NOMO-1 treated with dmso at 0.1 percent for 144 hours (cell line): ENCODE measurements at regions not wholly inside any gene's neighbourhood (a gene's known extent, or its start where the extent isn't known, plus 50 kb on each side); places are given as distances from the start of the nearest gene placed in this dataset.
A peak's percentile ranks its signal among the peaks of the same experiment; 100 is the strongest.

Experiments used
- DNase-seq: peaks from one replicate; lab custom pipeline; 2025; ENCODE audit not compliant: unreplicated experiment; lab: John Stamatoyannopoulos, UW

DNA sequence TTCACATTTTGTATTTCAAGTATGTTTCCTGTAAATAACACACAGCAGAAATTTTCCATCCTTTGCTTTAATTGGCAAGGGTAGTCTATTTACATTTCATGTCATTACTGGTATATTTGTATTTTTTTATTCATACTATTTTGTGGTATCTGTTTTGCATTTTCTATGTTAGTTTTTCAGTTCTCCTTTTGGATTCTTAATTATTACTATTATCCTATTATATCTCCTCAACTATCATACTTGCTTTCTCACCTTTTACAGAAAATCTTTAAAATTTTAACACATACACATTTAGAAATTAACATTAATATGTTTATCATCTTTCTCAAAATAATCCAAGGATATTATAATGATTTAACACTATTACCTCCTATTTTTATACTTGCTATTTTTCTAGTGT lies 918.3 kb upstream of the MAP3K7 start:
- no peak for DNase-seq

- DNase-seq = no peak
Observed at GRCh38 chr6:91501930-91502329, 915.1 kb upstream of the MAP3K7 start.

DNA sequence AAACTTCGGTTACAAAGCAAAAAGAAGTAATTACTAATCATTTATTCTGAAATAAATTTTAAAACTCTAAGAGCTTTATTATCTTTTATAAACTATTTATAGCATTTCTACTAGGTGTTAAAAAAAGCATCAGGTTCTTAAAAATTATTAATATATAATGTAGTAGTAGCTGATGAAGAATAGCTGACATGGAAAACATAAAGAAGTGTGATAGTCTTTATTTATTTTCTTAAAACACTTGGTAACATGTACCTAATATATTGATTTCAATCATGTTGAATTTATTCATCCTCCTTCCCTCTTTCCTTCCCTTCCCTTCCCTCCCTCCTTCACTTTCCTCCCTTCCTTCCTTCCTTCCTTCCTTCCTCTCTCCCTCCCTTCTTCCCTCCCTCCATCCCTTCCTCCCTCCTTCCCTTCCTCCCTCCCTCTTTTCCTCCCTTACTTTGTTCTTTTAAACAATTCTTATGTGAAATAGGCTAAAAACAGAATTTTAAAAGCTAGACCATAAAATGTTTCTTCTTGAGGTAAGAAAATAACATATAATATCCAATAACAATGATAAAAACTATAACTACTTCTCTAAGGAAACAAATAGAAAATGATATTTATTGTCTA lies 913.9 kb upstream of the MAP3K7 start:
- DNase-seq = no peak

DNA sequence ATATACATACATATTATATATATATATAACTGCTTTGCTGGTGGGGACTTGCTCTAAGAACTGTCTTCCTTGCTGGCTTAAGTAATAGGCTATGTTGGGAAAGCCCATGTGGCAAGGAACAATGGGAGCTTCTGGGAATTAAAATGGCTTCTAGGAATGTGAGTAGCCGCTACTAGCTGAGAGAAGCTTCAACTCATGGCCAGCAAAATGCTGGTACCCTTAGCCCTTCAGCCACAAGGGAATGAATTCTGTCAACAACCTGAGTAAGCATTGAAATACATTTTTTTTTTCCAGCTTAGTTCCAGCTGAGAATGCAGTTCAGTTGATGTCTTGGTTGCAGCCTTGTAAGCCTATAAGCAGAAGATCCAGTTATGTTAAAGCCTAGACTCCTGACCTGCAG lies 911.7 kb upstream of the MAP3K7 start:
- no peak for DNase-seq

- DNase-seq = no peak
Observed at GRCh38 chr6:91497770-91498169, 910.9 kb upstream of the MAP3K7 start.

DNA sequence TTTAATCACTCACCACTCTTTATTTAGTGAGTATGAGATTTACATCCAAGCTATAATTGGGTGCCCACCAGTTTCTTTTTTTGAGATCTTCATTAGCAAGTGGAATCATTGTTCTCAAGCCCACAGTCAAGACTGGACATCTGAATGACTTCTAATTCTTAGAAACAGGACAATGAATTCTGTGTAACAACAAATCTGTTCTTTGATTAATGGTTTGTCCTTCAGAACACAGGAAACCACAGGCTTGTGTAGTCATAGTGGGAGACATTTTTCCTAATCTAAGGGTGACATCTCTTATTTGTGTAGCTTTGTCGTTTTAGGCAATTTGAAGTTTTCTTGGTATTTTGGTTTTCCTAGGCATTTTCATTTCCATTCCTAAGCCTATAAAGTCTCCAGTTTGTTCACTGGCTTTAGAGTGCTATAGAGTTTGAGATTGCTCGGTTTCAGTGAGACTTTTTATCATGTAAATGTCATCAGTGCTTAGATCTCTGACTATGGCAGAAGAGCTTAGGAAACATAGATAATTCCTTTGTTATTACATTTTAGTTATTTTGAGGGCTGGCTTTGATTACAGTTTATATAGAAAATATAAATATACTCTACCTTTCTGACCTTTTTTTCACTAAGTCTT lies 903.9 kb upstream of the MAP3K7 start:
- no peak for DNase-seq

GRCh38 chr6:91487696-91488392 lies 901.0 kb upstream of the MAP3K7 start:
- peak; percentile 46 for DNase-seq

DNA sequence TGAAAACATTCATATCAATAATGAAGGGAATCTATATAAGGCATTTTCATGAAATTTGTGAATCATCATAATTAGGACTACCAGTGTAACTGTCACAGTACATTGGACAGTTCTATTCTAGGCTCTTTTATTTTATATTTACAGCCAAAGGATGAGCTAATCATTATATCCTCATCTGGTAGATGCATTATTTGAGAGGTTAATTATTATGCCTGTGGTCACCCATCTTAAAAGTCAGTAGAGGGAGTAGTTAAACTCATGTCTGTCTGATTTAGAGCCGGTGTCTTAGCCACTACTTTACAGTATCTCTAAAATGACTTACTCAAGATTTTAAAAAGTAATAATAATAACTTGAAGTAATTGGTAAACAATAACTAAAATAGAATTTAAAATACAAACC lies 899.3 kb upstream of the MAP3K7 start:
- DNase-seq = no peak

DNA sequence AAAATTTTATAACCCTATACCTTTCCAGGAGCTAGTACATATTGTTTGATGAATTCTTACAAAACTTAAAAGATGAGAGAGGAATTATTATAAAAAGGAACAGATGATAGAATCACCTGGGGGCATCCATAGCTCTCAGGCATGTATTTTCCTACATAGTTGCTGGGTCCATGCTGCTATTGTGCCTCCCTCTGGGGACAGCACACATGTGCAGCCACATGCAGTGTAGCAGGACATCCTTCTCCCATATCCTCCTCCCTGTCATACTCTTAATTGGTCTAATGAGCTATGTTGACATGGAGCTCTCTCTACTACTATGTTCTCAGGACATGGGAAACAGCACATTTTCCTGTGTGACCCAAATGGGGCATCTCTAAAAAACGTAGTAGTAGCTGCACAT lies 898.2 kb upstream of the MAP3K7 start:
- DNase-seq = no peak

GRCh38 chr6:91483415-91484105 lies 896.7 kb upstream of the MAP3K7 start:
- DNase-seq = no peak

- DNase-seq = no peak
Observed at GRCh38 chr6:91482498-91482897, 895.6 kb upstream of the MAP3K7 start.

DNA sequence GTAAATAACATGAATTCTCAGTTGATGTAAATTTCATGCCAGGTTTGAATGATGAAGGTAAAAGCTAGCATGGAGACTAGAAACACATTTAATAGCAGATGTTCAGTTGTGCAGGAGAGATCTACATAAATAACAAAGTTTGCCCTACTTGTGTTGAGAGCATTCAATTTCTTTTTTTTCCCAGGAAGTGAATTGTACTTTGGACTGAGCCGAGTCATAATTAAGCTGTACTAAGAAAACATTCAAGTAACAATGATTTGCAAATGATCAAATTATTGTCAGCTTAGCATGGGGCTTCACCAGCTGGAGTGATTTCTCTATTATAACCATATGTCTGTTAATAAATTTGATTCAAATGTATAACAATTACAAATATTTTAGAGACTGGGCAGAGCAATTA lies 893.5 kb upstream of the MAP3K7 start:
- DNase-seq = no peak

- DNase-seq = no peak
Observed at GRCh38 chr6:91477688-91478087, 890.8 kb upstream of the MAP3K7 start.

DNA sequence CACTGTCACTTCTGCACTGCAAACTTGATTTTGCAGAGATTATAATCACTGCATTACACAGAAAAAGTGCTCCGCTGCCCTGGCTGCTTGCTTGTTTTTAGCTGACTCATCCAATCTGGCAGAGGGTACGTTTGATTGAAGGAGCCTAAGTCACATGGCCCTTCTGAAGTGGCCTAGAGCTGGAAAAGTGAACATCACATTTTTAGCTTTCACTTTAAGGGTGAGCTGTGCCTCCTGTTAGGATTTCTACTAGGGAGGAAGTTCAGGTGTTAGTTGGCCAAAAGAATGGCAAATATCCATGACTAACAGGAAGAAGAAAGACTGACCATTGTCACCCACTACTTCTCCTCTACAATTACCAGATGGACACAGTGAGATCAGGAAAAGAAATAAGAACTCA lies 889.1 kb upstream of the MAP3K7 start:
- peak; percentile 21 for DNase-seq

GRCh38 chr6:91465393-91465792 lies 878.5 kb upstream of the MAP3K7 start:
- no peak for DNase-seq

GRCh38 chr6:91464718-91465117 lies 877.8 kb upstream of the MAP3K7 start:
- no peak for DNase-seq

- no peak for DNase-seq
Observed at GRCh38 chr6:91464201-91464600, 877.3 kb upstream of the MAP3K7 start.

DNA sequence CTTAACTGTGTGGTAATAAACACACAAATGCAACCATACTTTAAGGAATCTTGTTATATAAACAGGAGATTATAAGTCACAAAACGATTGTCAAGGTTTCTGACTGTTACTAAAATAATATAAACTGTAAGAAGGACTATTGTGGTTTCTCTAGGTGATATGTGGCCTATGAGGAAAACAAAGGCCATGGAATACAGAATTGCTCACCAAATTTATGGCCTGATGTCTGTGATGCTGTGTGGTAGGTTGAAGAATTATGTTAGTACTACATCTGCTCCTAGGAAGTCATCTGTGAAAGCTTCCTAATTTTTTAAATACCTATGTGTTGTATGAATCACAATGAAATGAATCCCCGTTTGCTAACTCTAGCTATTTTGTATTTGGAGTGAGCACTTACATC lies 875.4 kb upstream of the MAP3K7 start:
- no peak for DNase-seq

GRCh38 chr6:91453224-91453878 lies 866.5 kb upstream of the MAP3K7 start:
- no peak for DNase-seq

DNA sequence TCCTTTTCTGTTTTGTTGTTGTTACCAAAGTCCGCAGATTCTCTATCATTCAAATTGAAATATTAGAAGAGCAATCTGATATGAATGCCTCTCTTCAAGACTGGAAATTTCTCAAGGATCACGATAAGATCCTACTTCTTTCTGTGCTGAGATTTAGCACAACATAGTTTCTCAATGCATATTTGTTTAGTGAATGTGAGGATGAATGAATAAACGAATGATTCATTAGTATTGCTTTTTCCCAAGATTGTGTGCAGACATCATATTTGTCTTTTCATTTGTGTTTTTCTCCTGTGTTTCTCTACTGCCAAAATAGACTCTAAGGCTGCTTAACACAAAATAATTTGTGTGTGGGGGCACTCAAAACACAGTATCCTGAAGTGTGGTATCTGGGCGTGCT lies 862.7 kb upstream of the MAP3K7 start:
- DNase-seq = no peak

DNA sequence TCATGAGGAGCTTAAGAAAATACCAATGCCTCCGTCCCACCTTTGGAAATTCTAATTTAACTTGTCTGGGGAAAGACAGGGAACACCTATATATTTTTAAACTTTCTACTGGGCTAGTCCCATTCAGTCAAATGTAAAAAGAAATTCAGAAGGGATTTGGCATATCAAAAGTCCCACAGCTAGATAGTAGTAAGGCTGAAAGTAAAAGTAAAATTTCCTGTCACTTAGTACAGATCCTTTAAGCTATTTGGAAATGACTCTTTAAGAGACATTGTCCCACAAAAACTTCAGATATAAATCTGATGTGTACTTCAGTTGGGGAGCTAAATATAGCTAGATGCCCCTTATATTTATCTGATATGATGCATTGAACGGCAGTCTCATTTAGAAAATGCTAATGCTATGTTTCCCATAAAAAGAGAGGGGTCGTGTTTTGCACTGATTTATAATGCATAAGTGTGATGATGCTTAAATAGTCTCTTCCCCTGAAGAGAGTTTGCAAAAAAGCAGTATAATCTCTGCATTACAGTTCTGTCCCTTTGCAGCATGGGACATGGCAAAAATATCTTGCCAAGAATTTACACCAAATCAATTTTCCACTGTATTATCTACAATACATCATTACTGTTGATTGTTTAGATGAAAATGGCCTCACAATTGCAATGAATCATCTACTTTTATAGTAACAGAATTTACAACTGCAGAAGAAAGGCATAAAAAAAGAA lies 860.8 kb upstream of the MAP3K7 start:
- DNase-seq = no peak
